ENCODE measurements at regions not wholly inside any gene's neighbourhood (a gene's known extent, or its start where the extent isn't known, plus 50 kb on each side); places are given as distances from the start of the nearest gene placed in this dataset.

GRCh38 chr2:236814593-236814992 lies 245.0 kb downstream of the ACKR3 start:
- no peak for TF ChIP-seq CTCF (IDR thresholded peaks at IDR 0.05)
- TF ChIP-seq POLR2A (IDR thresholded peaks at IDR 0.05): no peak
